Hepatic stellate cell (primary cell): ENCODE measurements at regions not wholly inside any gene's neighbourhood (a gene's known extent, or its start where the extent isn't known, plus 50 kb on each side); places are given as distances from the start of the nearest gene placed in this dataset.
A peak's percentile ranks its signal among the peaks of the same experiment; 100 is the strongest.

Source experiments
- DNase-seq: peaks from one replicate; pipeline ENCODE4 v3.0.0; 2011; ENCODE audit warnings: low spot score

GRCh38 chr9:21564175-21564574 is 82.1 kb upstream of the IFNE start:
- DNase-seq, result no peak

GRCh38 chr9:21565155-21565554 is 83.0 kb upstream of the IFNE start:
- no peak for DNase-seq

DNA sequence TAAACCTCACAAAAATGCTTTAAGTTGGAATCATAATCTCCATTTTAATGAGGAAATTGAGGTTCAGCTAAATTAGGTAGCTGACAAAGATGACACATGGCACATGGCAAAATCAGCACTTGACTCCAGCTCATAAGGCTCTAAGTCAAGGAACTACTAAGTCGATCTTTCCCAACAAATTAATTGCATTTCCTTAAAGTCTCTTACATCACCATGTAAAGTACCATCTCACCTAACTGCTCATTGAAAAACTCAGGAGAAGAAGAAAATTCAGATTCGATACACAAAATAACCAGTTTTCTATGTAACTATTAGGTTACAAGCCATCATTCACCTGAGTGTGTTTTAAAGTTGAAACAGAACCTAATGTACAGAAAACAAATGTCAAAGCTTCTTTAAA is 85.8 kb upstream of the IFNE start:
- DNase-seq, result no peak

- DNase-seq, result no peak
Observed at GRCh38 chr9:21568484-21568883, 86.4 kb upstream of the IFNE start.

- DNase-seq, result no peak
Observed at GRCh38 chr9:21569721-21570120, 87.6 kb upstream of the IFNE start.

DNA sequence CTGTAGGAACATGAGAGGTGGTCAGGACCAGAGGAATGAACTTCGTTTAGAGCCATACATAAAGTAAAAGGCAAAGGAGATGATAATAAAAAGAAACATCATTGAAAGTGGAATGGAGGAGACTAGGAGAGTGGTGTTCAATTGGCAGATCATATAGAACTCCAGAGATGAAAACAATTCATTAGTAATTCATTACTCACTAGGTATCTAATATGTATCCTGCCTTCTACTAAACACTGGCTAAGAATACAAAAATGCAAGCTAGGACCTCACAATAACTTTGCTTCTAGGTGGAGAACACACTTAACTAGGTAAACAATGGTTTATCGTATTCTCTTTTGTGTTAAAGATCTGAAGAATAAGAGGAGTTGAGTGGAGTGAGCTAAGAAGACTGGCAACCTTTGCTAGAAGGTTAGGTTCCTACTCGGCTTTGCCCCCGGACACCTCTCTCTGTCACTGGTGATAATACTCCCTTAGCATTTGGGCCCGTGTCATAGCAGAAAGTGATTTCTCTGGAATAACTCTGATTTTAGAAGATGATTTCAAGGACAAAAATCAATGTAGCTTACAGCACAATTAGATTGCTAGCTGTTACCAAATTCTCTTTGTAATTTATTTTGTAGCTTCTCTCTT is 88.6 kb upstream of the IFNE start:
- DNase-seq, result no peak

GRCh38 chr9:21574261-21574660 is 92.1 kb upstream of the IFNE start:
- no peak for DNase-seq

DNA sequence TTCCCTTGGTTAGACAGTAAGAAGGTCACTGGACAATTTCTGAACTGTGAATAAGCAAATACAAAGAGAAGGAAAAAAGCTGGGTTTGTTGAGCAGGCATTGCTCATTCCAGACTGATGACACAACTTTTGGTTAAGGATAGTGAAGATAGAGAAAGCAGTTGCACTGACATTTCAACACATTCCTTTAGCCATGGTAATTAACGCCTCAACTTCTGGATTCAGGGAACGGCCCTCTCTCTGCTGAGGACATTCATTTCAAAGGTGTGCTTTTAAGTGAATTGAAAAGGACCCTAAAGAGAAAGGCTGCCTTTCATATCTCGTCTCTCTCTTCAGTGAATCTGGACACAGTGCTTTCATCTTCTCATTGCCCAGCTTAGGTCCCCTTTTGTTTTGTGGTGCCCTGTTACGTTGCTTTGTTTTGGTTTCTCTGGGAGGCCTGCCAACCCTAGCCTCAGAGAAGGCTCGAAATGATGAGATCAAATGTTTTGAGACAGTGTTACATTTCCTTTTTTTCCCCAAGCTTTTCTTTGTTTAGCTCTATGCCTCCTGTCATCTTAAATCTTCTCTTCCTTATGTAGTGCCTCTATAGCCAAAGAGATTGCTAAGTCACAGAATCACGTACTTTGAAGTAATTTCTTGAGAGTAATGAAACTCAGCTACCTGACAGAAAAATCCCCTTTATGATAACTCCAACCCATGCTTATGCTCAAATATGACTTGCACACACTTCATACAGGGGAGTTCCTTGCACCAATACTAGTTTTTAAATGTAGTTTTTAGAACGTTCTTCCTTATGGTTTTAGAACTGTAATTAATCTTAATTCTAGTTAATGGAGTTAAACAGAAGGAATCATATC is 94.4 kb upstream of the IFNE start:
- DNase-seq, result peak; percentile 46

DNA sequence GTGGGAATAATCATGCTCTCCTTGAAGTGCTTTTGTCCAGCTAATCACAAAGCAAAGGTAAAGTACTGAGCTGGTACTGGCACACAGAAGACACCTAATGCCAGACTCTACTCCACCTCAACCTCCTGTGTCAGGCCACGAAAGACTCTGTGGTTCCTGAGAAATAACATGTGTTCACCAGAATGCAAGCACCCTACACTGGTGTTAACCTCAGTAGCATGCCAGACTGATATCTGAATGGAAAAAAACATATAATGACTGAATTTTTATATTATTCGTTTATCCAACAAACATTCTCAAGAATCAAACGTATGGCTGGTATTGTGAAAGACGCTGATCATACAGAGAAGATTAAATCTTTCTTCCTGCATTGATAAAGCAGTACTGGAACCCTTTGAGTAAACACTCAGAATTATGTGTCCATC is 97.1 kb upstream of the IFNE start:
- DNase-seq, result no peak

DNA sequence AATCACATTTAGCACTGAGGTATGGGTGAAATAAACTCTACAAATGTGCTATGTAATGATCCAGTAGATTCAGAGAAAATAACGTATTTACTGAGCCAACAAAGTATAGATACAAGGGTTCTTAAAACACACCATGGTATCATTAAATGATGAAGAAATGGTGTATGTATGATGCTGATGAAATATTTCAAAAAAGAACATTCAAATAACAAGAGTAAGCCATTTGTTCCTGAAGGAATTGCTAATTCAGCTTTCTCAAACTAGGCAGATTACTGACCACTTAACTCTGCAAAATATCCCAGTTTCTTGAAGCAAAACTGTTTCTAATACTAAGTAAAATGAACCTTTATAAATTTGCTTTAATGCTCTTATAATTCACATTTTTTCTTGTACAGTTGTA is 97.6 kb upstream of the IFNE start:
- no peak for DNase-seq

GRCh38 chr9:21580636-21581378 is 98.7 kb upstream of the IFNE start:
- DNase-seq, result no peak

- DNase-seq, result no peak
Observed at GRCh38 chr9:21583628-21584377, 101.7 kb upstream of the IFNE start.

DNA sequence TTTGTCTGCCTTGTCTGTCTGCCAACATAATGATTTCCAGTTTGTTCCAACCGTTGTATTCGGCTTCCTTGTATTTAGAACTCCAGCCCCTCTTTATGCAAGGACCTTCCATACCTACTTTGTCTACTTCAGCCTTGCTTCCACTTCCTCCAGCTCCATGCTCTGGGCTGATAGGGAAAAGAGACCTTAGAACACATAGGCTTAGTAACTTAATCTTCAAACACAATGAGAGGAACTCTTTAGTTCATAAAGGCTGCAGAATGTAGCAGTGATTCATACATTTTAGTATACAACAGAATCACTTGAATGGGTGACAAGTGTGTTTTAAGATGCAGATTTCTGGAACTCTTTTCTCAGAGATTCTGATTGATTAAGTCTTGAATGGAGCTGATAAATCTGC is 102.8 kb upstream of the IFNE start:
- DNase-seq, result no peak

DNA sequence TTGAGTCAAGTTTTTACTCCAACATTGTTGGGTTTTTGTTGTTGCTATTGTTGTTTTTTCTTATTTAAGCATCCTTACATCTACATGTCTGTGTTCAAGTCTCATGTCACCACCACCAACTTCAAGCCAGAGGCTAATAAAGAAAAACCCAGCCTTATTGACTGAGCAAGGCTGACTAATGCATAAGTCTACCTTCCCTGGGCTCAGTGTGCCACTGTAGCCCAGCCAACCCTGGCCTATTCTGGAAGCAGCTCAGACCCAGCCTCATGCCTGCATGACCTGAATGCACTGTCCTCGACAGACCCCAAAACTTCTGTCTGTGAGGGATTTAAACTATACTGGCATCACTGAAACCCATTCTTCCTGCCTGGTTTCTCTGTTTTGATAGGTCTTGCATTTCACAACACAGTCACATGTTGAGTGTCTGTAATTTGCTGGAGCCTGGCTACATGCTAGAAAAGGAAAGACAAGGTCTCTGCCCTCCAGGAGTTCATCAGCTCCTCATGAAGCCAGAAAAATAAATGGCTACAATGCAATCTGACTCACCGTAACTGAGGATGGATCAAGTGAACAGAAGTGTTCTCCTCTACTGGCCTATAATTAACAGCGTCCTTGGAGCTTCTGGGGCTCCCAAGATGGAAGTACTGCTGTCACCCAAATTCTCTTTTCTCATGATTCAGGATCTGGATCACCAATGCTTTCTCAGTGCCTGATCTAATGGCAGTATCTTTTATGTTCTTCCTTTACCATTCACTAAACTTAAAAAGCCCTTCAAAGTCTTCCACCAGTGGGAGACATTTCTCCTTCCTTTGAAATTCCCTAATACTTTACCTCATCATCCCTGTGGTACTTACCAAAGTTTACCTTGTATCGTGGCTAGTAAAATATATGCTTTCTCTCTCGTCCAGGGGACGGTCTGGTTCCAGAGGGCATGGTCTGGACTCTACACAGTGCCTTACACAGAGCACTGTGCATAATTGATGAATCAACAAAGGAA is 103.9 kb upstream of the IFNE start:
- DNase-seq, result no peak

DNA sequence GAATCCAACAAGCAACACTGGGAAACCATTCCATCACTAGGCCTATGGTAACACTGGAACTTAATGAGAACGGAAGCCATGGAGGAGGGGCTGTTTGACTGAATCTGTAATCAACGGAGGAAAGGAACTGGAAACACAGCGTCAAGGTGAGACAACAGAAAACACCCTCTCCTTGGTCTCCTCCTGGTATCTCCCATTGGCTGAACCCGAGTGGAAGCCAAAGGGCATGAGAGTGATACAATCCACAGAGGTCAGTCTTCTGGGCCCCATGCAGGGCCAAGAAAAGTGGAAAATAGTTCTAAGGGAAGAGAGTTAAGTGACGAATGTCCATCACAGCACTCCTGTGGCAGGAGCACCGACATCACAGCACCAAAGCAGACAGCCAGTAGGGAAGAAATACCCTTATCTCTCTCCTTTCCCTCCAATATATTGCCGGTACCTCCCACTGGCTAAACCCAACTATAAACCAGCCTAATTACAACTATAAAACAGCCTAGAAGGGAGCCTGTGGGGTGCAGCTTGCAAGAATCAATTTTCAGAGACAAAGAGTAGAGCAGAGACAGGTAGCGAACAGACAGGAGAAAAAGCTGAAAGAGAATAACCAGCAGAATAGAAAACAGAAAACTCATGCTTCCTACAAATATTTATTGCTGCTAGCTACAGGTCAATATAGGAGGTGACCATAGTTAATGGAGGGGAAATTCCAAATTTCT is 107.4 kb upstream of the IFNE start:
- no peak for DNase-seq

GRCh38 chr9:21590058-21590996 is 108.2 kb upstream of the IFNE start:
- DNase-seq, result no peak

- peak; percentile 56 for DNase-seq
Observed at GRCh38 chr9:21591221-21592062, 109.3 kb upstream of the IFNE start.

- no peak for DNase-seq
Observed at GRCh38 chr9:21592063-21592338, 109.9 kb upstream of the IFNE start.

- no peak for DNase-seq
Observed at GRCh38 chr9:21597284-21597683, 115.2 kb upstream of the IFNE start.
